Upper lobe of right lung (tissue), 1 donor: ENCODE measurements at regions not wholly inside any gene's neighbourhood (a gene's known extent, or its start where the extent isn't known, plus 50 kb on each side); places are given as distances from the start of the nearest gene placed in this dataset.

Source experiments
- ATAC-seq: fragments of 200-7000 bp; cut with Tn5 transposase; one replicate; pipeline ENCODE4 v1.9.1; 2020; ENCODE audit warnings: mild to moderate bottlenecking, moderate library complexity
- DNase-seq: peaks from one replicate; pipeline ENCODE4 v3.0.0-alpha.2; 2020
- H3K27ac ChIP-seq: fragments of 200-600 bp; one replicate; pipeline ENCODE4 v1.8.0; 2022
- H3K27me3 ChIP-seq: fragments of 200-600 bp; one replicate; pipeline ENCODE4 v1.8.0; 2022; ENCODE audit warnings: mild to moderate bottlenecking
- H3K36me3 ChIP-seq: fragments of 200-600 bp; one replicate; pipeline ENCODE4 v1.8.0; 2022
- H3K4me1 ChIP-seq: fragments of 200-600 bp; one replicate; pipeline ENCODE4 v1.8.0; 2022
- H3K4me3 ChIP-seq: fragments of 200-600 bp; one replicate; pipeline ENCODE4 v1.8.0; 2022; ENCODE audit warnings: mild to moderate bottlenecking
- H3K9me3 ChIP-seq: fragments of 200-600 bp; one replicate; pipeline ENCODE4 v1.8.0; 2022
- intact Hi-C: fragments of 100-400 bp; cut with DNase I; formaldehyde crosslinking; loops from one replicate; pipeline ENCODE4 v1.11.0; 2022
- TF ChIP-seq, protein P1 (sequence below): fragments of 200-600 bp; IDR thresholded peaks from one replicate; pipeline ENCODE4 v1.8.0; 2022; ENCODE audit warnings: antibody characterized with exemption
- donor health status: DM: no; HTN: yes; CAD: no; lungs with severe emphysema.

DNA sequence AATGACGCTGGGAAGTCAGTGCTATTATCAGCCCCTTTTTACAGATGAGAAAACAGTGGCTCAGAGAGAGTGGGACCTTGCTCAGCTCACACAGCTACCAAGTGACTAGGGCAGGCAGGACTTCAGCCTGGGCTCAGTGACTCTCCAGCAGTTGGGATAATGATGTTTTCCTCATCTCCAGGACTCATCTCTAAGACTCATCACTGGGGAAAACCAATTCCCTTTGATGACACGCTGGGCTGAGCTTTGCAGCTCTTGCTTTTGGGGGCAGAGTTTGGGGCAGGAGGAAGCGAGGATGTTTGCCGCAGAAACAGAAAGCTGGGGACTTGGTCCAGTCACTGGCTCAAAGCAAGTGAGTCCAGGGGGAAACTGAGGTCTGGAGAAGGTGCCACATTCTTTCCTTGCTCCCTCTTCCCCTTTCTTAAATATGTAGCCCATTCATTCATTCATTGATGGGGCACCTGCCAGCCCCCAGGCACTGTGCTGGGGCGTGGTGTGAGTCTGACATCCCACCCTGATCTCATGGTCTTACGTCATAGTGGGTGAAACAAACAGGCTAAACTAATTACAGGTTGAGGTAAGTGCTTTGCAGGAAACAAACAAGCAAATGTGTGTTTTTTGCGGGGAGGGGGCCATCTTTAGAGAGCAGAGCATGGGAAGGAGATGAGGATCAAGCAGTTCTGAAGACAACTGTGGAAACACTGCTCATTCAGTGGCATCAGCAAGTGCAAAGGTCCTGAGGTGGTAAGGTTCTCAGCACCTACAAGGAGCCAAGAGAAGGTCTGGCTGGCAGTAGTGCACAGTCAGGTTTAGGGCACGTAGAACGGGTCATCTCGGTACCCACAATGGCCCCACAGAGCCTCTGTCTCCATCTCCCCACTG lies 74.4 kb upstream of the PMEPA1 start:
- Histone ChIP-seq H3K4me3 (no peak overlapping the region), H3K9me3 (no peaks in the 10 kb centered on the region), H3K27ac (no peak overlapping the region), H3K4me1 (no peaks in the 10 kb centered on the region), H3K27me3 (no peaks in the 10 kb centered on the region), H3K36me3 (no peaks in the 10 kb centered on the region)
- TF ChIP-seq, protein P1, sequence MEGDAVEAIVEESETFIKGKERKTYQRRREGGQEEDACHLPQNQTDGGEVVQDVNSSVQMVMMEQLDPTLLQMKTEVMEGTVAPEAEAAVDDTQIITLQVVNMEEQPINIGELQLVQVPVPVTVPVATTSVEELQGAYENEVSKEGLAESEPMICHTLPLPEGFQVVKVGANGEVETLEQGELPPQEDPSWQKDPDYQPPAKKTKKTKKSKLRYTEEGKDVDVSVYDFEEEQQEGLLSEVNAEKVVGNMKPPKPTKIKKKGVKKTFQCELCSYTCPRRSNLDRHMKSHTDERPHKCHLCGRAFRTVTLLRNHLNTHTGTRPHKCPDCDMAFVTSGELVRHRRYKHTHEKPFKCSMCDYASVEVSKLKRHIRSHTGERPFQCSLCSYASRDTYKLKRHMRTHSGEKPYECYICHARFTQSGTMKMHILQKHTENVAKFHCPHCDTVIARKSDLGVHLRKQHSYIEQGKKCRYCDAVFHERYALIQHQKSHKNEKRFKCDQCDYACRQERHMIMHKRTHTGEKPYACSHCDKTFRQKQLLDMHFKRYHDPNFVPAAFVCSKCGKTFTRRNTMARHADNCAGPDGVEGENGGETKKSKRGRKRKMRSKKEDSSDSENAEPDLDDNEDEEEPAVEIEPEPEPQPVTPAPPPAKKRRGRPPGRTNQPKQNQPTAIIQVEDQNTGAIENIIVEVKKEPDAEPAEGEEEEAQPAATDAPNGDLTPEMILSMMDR, result no peak
- intact Hi-C loops, result no loop called here
- DNase-seq (no peak), ATAC-seq (no peak)

DNA sequence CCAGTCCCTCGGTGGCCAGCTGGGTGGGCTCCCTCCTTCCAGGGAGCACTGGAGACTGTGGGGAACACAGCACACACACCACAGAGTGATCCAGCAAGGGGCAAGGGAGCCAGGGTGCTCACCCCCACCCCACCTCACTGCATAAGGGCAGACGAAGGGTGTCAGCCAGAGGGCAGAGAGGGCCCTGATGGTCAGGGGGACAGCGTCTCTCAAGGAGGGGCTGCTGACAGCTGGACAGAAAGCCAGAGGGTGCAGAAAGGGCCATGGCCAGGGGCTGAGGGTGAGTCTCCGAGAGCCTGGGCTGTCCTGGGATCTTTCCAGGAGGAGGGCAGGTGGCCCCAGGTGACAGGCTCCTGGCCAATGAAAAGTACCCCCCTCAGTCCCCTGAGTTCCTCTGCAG lies 73.4 kb upstream of the PMEPA1 start:
- TF ChIP-seq, protein P1, result no peak
- Histone ChIP-seq H3K36me3 (no peaks in the 10 kb centered on the region), H3K4me3 (no peak overlapping the region), H3K27me3 (no peaks in the 10 kb centered on the region), H3K27ac (no peak overlapping the region), H3K4me1 (no peaks in the 10 kb centered on the region), H3K9me3 (no peaks in the 10 kb centered on the region)
- ATAC-seq (no peak), DNase-seq (no peak)
- intact Hi-C loops, result no loop called here

DNA sequence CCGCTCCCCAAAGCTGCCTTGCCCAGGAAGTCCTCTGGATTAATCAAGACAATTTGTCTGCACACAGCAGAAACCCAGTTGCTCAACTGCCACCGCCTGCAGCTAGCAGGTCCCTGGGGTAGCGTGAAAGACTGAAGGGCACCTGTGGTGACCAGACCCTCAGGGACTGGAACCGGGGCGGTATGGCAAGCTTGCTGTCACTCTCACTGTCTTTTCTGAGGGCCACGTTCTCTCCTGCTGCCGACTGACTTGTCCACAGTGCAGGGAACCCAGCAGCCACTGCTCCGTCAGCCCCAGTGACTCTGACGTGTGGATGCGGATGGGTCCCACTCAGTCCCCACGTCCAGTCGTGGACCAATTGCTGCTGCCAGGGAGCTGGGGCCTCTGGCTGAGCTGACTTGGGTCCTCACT lies 72.8 kb upstream of the PMEPA1 start:
- Histone ChIP-seq H3K27ac (no peak overlapping the region), H3K9me3 (no peaks in the 10 kb centered on the region), H3K36me3 (no peaks in the 10 kb centered on the region), H3K27me3 (no peaks in the 10 kb centered on the region), H3K4me1 (no peaks in the 10 kb centered on the region), H3K4me3 (no peak overlapping the region)
- intact Hi-C loops, result no loop called here
- no peak for DNase-seq
- no peak for ATAC-seq
- TF ChIP-seq, protein P1, result no peak

DNA sequence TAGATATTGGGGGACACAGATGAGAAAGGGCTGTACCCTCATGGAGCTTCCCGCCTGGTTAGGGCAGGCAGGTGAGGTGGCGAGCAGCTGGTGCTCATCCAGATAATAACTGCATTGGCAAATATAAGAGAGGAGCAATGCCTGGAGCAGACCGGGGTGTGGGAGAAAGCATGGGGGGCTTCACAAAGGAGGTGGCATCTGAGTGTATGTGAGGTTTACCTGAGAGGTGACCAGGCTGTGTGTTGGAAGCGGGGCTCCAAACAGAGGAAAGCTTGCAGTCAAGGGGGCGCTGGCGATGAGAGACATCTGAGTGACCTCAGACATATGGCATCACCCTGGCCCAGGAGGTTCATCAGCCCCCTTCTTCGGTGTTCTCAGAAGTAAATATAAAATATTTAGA lies 72.1 kb upstream of the PMEPA1 start:
- no peak overlapping the region for H3K4me3 ChIP-seq

DNA sequence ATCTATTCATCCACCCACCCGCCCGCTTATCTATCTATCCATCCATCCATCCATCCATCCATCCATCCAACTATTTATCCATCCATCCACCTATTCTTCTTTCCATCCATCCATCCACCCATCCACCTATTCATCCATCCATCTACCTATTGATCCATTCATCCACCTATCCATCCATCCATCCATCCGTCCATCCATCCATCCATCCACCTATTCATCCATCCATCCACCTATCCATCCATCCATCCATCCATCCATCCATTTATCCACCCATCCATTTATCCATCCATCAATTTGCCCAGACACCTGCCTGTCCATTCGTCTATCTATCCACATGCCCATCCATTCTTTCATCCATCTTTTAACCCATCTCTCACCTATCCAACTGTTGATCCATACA lies 71.1 kb upstream of the PMEPA1 start:
- H3K4me1 ChIP-seq, result no peaks in the 10 kb centered on the region
- ATAC-seq (no peak), DNase-seq (no peak)
- H3K27me3 ChIP-seq, result no peaks in the 10 kb centered on the region
- TF ChIP-seq, protein P1, result no peak
- H3K36me3 ChIP-seq, result no peaks in the 10 kb centered on the region
- no peak overlapping the region for H3K4me3 ChIP-seq
- intact Hi-C loops, result no loop called here
- no peak overlapping the region for H3K27ac ChIP-seq
- H3K9me3 ChIP-seq, result no peaks in the 10 kb centered on the region

More for the DNA sequence above, 72.1 kb upstream of the PMEPA1 start:
- Histone ChIP-seq H3K27me3 (no peaks in the 10 kb centered on the region), H3K27ac (no peak overlapping the region), H3K9me3 (no peaks in the 10 kb centered on the region), H3K36me3 (no peaks in the 10 kb centered on the region), H3K4me1 (no peaks in the 10 kb centered on the region)
- intact Hi-C loops, result no loop called here
- ATAC-seq (no peak), DNase-seq (no peak)
- TF ChIP-seq, protein P1, result no peak
